Cerebellar nuclear complex (tissue), 1 donor: ENCODE measurements at regions not wholly inside any gene's neighbourhood (a gene's known extent, or its start where the extent isn't known, plus 50 kb on each side); places are given as distances from the start of the nearest gene placed in this dataset.

Source experiments
- DNase-seq, 2 experiments: peaks; one replicate each; lab custom pipeline; 2025; lab: John Stamatoyannopoulos, UW

DNA sequence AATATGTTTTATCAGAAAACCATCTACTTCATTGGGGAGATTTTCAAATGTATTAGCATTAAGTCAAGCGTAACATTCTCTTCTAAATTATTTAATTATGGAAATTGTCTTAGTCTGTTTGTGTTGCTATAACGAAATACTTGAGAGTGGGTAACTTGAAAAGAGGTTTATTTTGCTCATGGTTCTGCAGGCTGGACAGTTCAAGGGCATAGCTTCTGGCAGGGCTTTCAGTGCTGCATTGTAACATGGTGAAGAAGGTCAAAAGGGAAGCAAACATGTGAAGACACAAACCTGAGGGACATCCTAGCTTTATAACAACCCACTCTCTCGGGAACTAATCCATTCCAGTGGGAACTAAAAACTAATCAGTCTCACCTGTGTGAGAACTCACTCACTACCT is 84.3 kb upstream of the TMPO start:
- no peak for DNase-seq

DNA sequence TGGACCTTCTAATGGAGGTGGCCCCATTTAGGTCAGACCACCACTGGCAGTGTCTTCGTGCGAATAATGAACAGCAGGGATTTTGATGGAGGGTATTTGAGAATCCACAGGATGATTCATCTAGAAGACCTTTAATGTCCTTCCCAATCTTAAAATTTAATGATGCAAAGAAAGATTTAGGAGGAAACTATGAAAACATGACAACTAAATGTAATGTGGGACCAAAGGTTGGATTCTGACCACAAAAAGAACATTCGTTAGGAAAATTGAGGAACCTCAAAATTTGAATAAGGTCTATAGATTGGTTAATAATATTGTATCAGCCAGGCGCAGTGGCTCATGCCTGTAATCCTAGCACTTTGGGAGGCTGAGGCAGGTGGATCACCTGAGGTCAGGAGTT is 78.2 kb upstream of the TMPO start:
- no peak for DNase-seq

DNA sequence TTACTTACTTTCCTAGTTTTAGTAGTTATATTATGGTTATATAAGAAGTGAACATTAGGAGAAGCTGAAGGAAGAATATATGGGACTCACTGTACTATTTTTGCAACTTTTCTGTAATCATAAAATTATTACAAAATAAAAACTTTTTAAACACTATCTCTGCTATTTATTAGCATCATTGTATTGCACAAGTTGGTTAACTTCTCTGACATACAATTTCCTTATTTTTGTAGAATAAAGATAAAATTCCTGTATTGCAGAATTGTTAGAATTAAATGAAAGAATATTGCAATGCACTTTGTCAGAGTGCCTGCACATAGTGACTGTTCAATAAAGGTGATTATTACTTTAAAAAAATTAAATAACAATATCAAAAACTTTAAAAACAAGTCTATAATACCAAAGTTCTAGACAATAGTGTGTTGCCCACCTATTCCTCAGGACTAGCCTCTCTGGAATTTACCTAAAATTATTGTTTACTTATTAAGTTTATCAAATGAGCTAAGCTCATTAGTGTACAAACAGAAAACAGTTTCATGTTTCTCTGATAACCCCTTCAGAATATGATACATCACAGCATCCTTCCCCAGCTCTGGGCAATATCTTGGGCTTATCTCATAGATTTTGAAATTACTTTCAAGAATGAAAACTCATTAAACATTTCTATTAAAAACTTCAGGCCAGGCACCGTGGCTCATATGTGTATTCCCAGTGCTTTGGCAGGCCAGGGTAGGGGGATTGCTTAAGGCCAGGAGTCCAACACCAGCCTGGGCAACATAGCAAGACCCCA is 77.4 kb upstream of the TMPO start:
- no peak for DNase-seq

DNA sequence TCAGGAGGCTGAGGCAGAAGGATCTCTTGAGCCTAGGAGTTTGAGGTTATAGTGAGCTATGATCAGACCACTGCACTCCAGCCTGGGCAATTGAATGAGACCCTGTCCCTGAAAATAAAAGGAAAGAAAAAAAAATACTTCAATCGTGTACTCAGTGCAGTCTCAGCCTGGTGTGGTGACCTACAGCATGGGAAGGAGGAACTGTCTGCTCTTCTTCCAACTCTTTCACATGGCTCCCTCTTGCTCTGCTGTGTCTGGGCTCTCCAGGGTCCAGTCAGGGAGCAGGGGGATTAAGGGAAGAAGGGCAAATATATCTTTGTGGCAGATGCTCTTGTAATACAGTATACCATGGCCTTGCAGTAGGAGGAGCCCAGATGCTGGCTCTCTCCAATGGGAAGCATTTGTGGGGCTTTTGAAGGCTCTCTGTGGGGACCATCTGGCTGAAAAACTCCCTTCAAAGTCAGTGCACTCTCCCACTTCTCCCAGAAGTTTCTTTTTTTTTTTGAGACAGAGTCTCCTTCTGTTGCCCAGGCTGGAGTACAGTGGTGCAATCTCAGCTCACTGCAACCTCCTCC is 76.6 kb upstream of the TMPO start:
- no peak for DNase-seq

DNA sequence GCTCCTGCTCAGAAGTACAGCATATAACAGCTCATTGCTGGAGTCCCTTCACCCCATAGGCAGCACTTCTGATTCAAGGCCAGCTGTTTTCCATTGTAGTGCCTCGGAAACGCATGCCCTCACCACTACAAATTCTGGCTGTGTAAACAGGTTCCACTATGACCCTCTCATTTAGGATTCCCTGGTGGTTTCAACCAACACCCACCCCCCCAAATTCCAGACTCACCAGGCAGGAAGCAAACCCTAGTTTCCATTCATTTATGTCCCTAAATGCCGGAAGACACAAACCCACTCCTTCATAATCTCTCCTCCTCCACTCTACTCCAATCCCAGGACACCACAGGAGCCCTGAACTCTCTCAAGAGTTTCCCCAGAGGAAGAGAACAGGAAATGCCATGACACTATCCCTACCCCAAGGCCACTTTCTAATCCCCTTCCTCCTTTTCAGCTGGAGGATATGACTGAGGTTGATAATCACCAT is 75.9 kb upstream of the TMPO start:
- DNase-seq, result no peak

DNA sequence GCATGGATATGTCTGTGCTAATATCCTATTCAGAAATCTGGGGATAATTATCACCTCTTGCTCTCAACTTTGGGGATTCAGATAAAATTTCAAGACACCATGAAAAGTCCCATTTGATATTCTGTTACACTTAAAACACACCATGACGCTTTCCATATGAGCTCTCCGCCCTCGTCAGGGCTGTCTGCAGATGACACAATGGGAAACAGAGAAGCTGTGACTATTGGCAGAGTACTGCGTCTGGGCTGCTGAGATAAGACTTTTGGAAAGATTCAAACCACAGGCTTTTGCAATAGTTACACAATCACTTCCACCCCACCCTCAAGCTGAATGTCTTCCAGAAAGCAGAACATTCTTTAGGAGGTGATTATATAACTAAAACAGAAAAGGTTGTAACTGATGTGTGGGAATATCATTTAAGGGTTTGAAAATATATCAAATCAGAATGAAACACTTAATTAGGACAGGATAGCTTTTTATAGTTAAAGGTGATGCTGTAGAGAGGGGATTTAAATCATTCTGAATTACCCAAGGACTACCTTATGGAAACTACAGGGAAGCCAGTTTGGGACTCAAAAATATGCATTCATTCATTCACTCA is 75.3 kb upstream of the TMPO start:
- DNase-seq, result no peak

DNA sequence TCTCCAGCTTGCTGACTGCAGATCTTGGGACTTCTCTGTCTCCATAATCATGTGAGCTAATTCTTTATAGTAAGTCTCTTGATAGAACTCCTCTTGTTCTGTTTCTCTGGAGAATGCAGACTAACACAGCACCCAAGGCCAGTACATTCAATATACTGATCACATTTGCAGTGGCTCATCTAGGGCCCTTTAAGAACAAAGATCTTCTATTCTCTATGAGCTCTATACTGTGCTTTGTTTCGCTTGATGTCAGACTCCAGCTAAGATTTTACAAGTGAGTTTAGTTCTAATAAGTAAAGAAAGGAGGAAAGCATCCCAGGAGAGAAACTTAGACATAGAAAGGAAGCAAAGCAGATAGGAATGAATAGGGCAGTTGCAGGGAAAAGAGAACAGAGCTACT is 69.3 kb upstream of the TMPO start:
- no peak for DNase-seq

DNA sequence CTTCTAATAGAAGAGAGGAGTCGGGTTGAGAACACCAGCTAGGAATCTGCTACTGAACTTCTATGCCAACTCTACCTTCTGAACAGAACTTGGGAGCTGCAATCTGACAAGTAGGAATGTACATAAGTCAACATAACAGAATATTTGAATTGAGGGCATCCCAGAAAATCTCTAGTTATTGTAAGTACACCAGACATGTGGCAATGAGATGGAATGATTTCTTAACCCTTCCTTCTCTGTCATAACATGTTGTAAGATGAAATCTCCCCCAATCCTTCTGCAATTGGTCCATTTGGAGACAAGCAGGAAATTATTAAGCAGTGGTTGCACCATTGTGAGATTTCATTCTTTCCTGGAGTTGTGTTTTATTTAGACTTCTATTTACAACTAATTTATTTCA is 68.7 kb upstream of the TMPO start:
- no peak for DNase-seq

DNA sequence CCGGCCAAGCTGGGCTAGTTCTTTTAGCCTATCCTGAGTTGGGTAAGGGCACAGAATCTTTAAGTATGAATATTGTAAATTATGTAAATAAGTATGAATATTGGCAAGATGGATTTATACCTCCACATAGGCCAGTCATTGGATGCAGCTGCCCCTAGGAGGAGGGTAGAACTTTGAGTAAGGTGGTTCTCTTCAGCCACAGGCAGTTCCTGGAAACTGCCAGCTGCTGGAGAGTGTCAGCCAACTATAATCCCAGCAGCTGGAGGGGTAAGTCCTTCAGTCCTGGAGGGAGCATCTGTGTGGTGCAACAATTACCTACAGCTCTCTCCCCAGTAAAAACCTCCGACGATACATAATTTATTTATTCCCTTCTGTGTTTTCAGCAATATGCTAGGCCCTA is 65.8 kb upstream of the TMPO start:
- DNase-seq, result no peak

DNA sequence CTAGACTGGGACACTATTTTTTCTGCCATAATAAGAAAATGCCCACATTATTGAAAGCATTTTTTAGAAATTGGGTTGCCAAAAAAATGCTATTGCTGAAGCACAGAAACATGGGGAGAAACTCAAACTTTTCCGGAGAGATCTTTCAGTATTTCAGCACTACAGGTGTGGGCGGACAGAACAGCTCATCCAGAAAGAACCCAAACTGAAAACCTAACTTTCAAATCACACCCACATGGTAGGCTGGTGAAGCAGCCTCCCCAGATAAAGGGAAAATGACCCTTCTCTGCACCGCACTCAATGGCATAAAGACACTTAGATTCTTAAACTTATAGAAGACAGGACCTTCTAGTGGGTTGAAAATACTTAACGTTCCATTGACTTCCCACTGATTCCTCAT is 62.3 kb upstream of the TMPO start:
- DNase-seq, result no peak

DNA sequence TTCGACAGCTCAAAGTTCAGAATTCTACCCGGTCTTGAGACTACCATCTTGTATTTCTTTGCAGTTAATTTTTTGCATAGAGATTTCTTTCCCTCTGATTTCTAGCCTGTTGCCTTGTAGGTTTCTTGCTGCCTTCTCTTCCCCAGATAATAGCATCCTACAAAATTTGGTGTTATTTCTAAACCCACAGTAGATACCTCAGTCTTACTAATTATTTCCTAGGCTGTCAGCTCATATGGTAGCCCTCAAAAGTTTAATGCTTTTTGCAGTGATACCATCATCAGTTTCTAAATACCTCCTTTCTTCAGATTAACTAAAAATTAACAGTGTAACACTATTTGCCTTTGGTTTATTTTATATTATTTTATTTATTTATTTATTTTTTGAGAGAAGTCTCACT is 61.9 kb upstream of the TMPO start:
- DNase-seq, result no peak

DNA sequence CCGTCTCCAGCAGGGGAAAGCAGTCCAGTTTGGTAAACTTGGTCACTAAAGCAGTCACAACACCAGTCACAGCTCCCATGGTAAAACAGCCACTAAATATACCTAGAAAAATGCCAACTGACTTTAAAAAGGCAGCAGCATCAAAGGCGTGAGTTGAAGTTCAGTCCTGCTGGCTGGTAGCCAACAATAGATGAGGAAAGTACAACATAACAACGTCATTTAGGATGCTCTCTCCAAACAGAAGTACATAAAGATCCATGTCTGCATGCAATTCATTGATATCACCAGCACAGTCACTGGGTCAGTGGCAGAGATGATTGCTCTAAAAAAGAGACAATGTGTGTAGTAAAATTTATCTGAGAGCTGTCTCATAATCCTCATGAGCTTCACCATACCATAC is 59.3 kb upstream of the TMPO start:
- DNase-seq, result no peak

DNA sequence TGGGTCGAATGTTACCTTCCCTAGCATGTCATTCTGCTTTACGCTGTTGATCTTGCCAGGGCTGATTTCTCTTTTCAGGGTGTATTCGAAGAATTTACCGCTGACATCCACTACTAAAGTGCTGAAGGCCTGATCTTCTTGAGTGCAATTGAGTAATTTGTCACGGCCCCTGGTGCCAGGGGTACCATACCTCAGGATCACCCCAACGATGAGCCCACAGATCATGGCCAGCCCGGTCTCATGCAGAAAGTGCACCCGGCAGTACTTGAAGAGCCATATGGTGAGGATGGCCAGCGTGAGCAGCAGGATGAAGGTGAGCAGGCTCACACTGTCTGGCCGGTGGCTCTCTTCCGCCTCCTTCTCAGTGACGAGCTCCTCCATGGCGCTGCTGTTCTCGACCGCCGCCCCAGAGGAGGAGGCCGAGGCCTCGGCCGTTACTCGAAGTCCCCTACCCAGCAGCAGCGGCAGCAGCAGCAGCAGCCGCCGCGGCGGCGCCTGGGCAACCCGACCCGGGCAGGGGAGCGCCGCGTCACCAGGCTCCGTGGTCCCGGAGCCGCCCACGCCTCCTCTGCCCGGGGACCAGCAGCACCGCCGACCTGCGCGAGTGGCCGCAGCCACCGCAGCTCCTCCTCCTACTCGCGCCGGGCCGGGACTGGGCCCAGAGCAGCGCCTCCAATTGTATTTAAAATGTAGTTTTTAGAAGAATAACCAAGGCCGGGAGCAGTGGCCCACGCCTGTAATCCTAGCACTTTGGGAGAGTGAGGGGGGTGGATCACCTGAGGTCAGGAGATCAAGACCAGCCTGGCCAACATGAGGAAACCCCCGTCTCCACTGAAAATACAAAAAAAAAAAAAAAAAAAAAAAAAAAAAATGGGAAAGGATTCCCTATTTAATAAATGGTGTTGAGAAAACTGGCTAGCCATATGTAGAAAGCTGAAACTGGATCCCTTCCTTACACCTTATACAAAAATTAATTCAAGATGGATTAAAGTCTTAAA is 58.5 kb upstream of the TMPO start:
- DNase-seq, result no peak

DNA sequence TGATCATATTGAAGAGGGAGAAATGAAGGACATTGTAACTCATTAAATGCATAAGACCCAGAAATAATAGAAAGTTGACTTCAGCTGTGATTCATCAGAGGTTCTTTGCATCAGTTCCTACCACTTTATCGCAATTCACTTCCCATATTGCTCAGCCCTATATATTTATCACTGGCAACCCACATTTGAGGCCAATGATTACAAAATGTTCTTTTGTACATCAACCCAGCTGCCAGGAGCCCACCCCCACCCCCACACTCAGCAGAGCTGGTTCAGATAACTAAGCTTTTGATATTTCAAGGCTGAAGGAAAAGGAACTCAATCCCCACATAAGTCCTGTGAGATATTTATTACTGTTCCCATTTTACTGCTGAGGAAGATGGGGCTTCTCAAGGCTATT is 51.2 kb upstream of the TMPO start:
- no peak for DNase-seq

DNA sequence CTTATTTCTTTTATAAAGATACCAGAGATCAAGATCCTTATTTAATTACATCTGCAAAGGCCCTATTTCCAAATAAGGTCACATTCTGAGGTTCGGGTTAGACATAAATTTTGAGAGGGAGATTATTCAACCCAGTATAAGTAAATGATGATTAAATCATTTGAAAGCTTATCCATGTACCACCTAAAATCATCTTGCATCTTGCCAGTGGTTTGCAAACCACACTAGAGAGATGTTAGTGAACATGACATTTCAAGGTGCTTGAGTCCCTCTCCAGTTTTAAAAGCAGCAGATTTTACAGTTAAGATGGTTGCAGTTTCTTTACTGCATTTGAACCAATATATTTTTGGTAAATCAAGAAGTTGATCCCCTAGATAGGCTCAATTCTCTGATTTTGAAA is 49.9 kb upstream of the TMPO start:
- DNase-seq, result no peak
